Right cardiac atrium (tissue), 5 donors: ENCODE measurements at regions not wholly inside any gene's neighbourhood (a gene's known extent, or its start where the extent isn't known, plus 50 kb on each side); places are given as distances from the start of the nearest gene placed in this dataset.

Experiments
- ATAC-seq, 2 donors: fragments of 200-7000 bp; cut with Tn5 transposase; one replicate each; pipeline versions ENCODE4 v1.8.0 to v1.9.1; 2020; ENCODE audit warnings: moderate library complexity in 2 of 2, mild to moderate bottlenecking in 1 of 2
- DNase-seq, 3 donors: peaks; one replicate each; pipeline ENCODE4 v3.0.0-alpha.2; 2020
- H3K27ac ChIP-seq: one replicate; pipeline ENCODE4 v1.5.1; 2013; ENCODE audit warnings: mild to moderate bottlenecking, low read length, control low read depth, moderate library complexity
- H3K27me3 ChIP-seq: one replicate; pipeline ENCODE4 v1.6.1; 2013; ENCODE audit not compliant: control insufficient read depth, insufficient read depth
- H3K4me1 ChIP-seq: one replicate; pipeline ENCODE4 v1.6.1; 2013; ENCODE audit warnings: low read length; ENCODE audit not compliant: control insufficient read depth, insufficient read depth
- H3K4me3 ChIP-seq: one replicate; pipeline ENCODE4 v1.5.1; 2013; ENCODE audit warnings: low read length, control low read depth
- H3K9me3 ChIP-seq: one replicate; pipeline ENCODE4 v1.6.1; 2013; ENCODE audit warnings: low read length; ENCODE audit not compliant: control insufficient read depth
- WGBS: extraction: QIAGEN DNeasy Blood & Tissue Kit; methylation state at CpG from one replicate; pipeline ENCODE4 v1.1.7; 2013; 5-methylcytosine and 5-hydroxymethylcytosine counted together
- intact Hi-C, 4 donors: fragments of 100-400 bp; cut with DNase I; formaldehyde crosslinking; loops; one replicate each; pipeline versions ENCODE4 v1.11.0 to v1.14.0; 2022 to 2023
- donor health status: healthy with polysubstance abuse.
- donor health status: DM: no; HTN: yes; CAD: no.
- donor health status: DM: no; HTN: no; CAD: no.
- donor health status: DM: no; HTN: yes; CAD: no; lungs with severe emphysema.
- donor health status: DM: yes; HTN: yes; CAD: no.

GRCh38 chr9:116032683-116033440, 120.7 kb upstream of the PAPPA start:
- H3K4me3 ChIP-seq: no peak overlapping the region
- intact Hi-C loops: no loop called here
- no peak for DNase-seq
- no peaks in the 10 kb centered on the region for H3K4me1 ChIP-seq
- WGBS: 82% methylated on average over 4 of the region's 4 CpGs
- no peak overlapping the region for H3K27ac ChIP-seq
- ATAC-seq: no peak
- H3K9me3 ChIP-seq: no peaks in the 10 kb centered on the region
- H3K27me3 ChIP-seq: no peaks in the 10 kb centered on the region

- DNase-seq (no peak), ATAC-seq (no peak)
- H3K9me3 ChIP-seq: no peaks in the 10 kb centered on the region
- intact Hi-C loops: no loop called here
- WGBS: 72% methylated on average over 1 of the region's 1 CpG
- H3K4me3 ChIP-seq: no peak overlapping the region
- H3K4me1 ChIP-seq: no peaks in the 10 kb centered on the region
- no peaks in the 10 kb centered on the region for H3K27me3 ChIP-seq
- no peak overlapping the region for H3K27ac ChIP-seq
These were observed 114.3 kb upstream of the PAPPA start for GRCh38 chr9:116039312-116039711.

- Histone ChIP-seq H3K27me3 (no peaks in the 10 kb centered on the region), H3K4me3 (no peak overlapping the region), H3K27ac (no peak overlapping the region), H3K4me1 (no peaks in the 10 kb centered on the region), H3K9me3 (no peaks in the 10 kb centered on the region)
- no peak for ATAC-seq
- DNase-seq: no peak
- intact Hi-C loops: no loop called here
These were observed 113.7 kb upstream of the PAPPA start for GRCh38 chr9:116039893-116040292.

- DNase-seq (peak; percentile 21 to 66 (median 31)), ATAC-seq (peak; percentile 48 to 82)
- H3K9me3 ChIP-seq: no peaks in the 10 kb centered on the region
- no peaks in the 10 kb centered on the region for H3K4me1 ChIP-seq
- no peaks in the 10 kb centered on the region for H3K27me3 ChIP-seq
- intact Hi-C loops: no loop called here
- WGBS: 58% methylated on average over 2 of the region's 2 CpGs
- H3K4me3 ChIP-seq: no peak overlapping the region
- no peak overlapping the region for H3K27ac ChIP-seq
These were observed 111.3 kb upstream of the PAPPA start for GRCh38 chr9:116042321-116042720.

- 96% methylated on average over 2 of the region's 2 CpGs for WGBS
- no peak for ATAC-seq
- intact Hi-C loops: no loop called here
These were observed 108.5 kb upstream of the PAPPA start for GRCh38 chr9:116045083-116045482.

GRCh38 chr9:116048081-116048480, 105.5 kb upstream of the PAPPA start:
- no peak overlapping the region for H3K27ac ChIP-seq
- H3K4me1 ChIP-seq: no peaks in the 10 kb centered on the region
- H3K27me3 ChIP-seq: no peaks in the 10 kb centered on the region
- intact Hi-C loops: no loop called here
- DNase-seq: no peak
- ATAC-seq: no peak
- no peaks in the 10 kb centered on the region for H3K9me3 ChIP-seq
- no peak overlapping the region for H3K4me3 ChIP-seq
- WGBS: 74% methylated on average over 2 of the region's 2 CpGs

More at GRCh38 chr9:116045083-116045482, 108.5 kb upstream of the PAPPA start:
- H3K27ac ChIP-seq: no peak overlapping the region
- no peaks in the 10 kb centered on the region for H3K27me3 ChIP-seq
- no peaks in the 10 kb centered on the region for H3K4me1 ChIP-seq
- no peaks in the 10 kb centered on the region for H3K9me3 ChIP-seq
- no peak for DNase-seq
- H3K4me3 ChIP-seq: no peak overlapping the region

GRCh38 chr9:116049456-116049855, 104.1 kb upstream of the PAPPA start:
- H3K4me1 ChIP-seq: no peaks in the 10 kb centered on the region
- DNase-seq (no peak), ATAC-seq (no peak)
- no peak overlapping the region for H3K27ac ChIP-seq
- WGBS: 81% methylated on average over 4 of the region's 4 CpGs
- intact Hi-C loops: no loop called here
- no peaks in the 10 kb centered on the region for H3K27me3 ChIP-seq
- no peaks in the 10 kb centered on the region for H3K9me3 ChIP-seq
- no peak overlapping the region for H3K4me3 ChIP-seq

GRCh38 chr9:116051528-116051927, 102.1 kb upstream of the PAPPA start:
- H3K9me3 ChIP-seq: no peaks in the 10 kb centered on the region
- no peaks in the 10 kb centered on the region for H3K4me1 ChIP-seq
- no peak overlapping the region for H3K4me3 ChIP-seq
- H3K27me3 ChIP-seq: no peaks in the 10 kb centered on the region
- ATAC-seq: no peak
- no peak for DNase-seq
- intact Hi-C loops: no loop called here
- 87% methylated on average over 2 of the region's 2 CpGs for WGBS
- no peak overlapping the region for H3K27ac ChIP-seq

GRCh38 chr9:116055536-116055935, 98.1 kb upstream of the PAPPA start:
- no peak overlapping the region for H3K4me3 ChIP-seq
- ATAC-seq: no peak

GRCh38 chr9:116057371-116057770, 96.2 kb upstream of the PAPPA start:
- H3K27me3 ChIP-seq: no peaks in the 10 kb centered on the region

More at GRCh38 chr9:116055536-116055935, 98.1 kb upstream of the PAPPA start:
- intact Hi-C loops: no loop called here
- Histone ChIP-seq H3K27me3 (no peaks in the 10 kb centered on the region), H3K27ac (no peak overlapping the region), H3K9me3 (no peaks in the 10 kb centered on the region), H3K4me1 (no peaks in the 10 kb centered on the region)
- DNase-seq: no peak
- WGBS: 69% methylated on average over 3 of the region's 3 CpGs

GRCh38 chr9:116058421-116058820, 95.2 kb upstream of the PAPPA start:
- DNase-seq: no peak
- H3K27me3 ChIP-seq: no peaks in the 10 kb centered on the region
- no peaks in the 10 kb centered on the region for H3K4me1 ChIP-seq
- 88% methylated on average over 2 of the region's 2 CpGs for WGBS
- intact Hi-C loops: no loop called here
- no peak overlapping the region for H3K27ac ChIP-seq
- H3K4me3 ChIP-seq: no peak overlapping the region
- no peak for ATAC-seq
- H3K9me3 ChIP-seq: no peaks in the 10 kb centered on the region

More at GRCh38 chr9:116057371-116057770, 96.2 kb upstream of the PAPPA start:
- Histone ChIP-seq H3K4me1 (no peaks in the 10 kb centered on the region), H3K9me3 (no peaks in the 10 kb centered on the region), H3K4me3 (no peak overlapping the region), H3K27ac (no peak overlapping the region)
- WGBS: 68% methylated on average over 5 of the region's 5 CpGs
- ATAC-seq (no peak), DNase-seq (no peak)
- intact Hi-C loops: no loop called here

- Histone ChIP-seq H3K4me3 (no peak overlapping the region), H3K27me3 (no peaks in the 10 kb centered on the region), H3K27ac (no peak overlapping the region), H3K4me1 (no peaks in the 10 kb centered on the region), H3K9me3 (no peaks in the 10 kb centered on the region)
- DNase-seq (no peak), ATAC-seq (no peak)
- intact Hi-C loops: no loop called here
- WGBS: 67% methylated on average over 2 of the region's 2 CpGs
These were observed 94.1 kb upstream of the PAPPA start for GRCh38 chr9:116059466-116059865.
